SK-N-SH treated with all-trans-retinoic acid at 6 μM for 48 hours (cell line): ENCODE measurements at regions not wholly inside any gene's neighbourhood (a gene's known extent, or its start where the extent isn't known, plus 50 kb on each side); places are given as distances from the start of the nearest gene placed in this dataset.
"Not testable (repeated sequence)": the region's sequence is repeated elsewhere in the genome, so short reads cannot be mapped to it uniquely, and the experiment has no call there.

Source experiments
- CREB5 ChIP-seq: fragments of 250-450 bp; sonication (Bioruptor Pico); IDR thresholded peaks from 2 replicates; pipeline ENCODE4 v1.5.1; 2020; ENCODE audit warnings: low read depth, mild to moderate bottlenecking, moderate library complexity
- ESRRG ChIP-seq: fragments of 250-450 bp; sonication (Bioruptor Pico); IDR thresholded peaks from 2 replicates; pipeline ENCODE4 v1.6.1; 2021; ENCODE audit warnings: mild to moderate bottlenecking
- ISL1 ChIP-seq: fragments of 250-450 bp; sonication (Bioruptor Pico); IDR thresholded peaks from 2 replicates; pipeline ENCODE4 v2.1.2; 2022; ENCODE audit warnings: mild to moderate bottlenecking, moderate library complexity
- RARB ChIP-seq: fragments of 250-450 bp; sonication (Bioruptor Pico); IDR thresholded peaks from 2 replicates; pipeline ENCODE4 v1.8.0; 2021; ENCODE audit warnings: mild to moderate bottlenecking, moderate library complexity
- TOX ChIP-seq: fragments of 250-450 bp; sonication (Bioruptor Pico); IDR thresholded peaks from 2 replicates; pipeline ENCODE4 v1.8.0; 2021; ENCODE audit warnings: mild to moderate bottlenecking, moderate library complexity, borderline replicate concordance
- ZFP3 ChIP-seq: fragments of 250-450 bp; sonication (Bioruptor Pico); IDR thresholded peaks from 2 replicates; pipeline ENCODE4 v1.5.0; 2020; ENCODE audit warnings: mild to moderate bottlenecking, moderate library complexity
- ZNF565 ChIP-seq: fragments of 450-650 bp; formaldehyde crosslinking; conservative IDR thresholded peaks from 2 replicates; pipeline ENCODE4 v1.5.0; 2020; ENCODE audit warnings: low read depth, mild to moderate bottlenecking, moderate library complexity

- TF ChIP-seq CREB5 (CRISPR knock-in tag); TOX; ZNF565 (CRISPR knock-in tag); ESRRG (CRISPR knock-in tag); RARB (CRISPR knock-in tag); ZFP3 (CRISPR knock-in tag); ISL1 (CRISPR knock-in tag): not testable (repeated sequence)
These were observed 1668.4 kb downstream of the SPATA31A7 start for GRCh38 chr9:62858240-62858639.
